DND-41 (cell line): ENCODE measurements at regions not wholly inside any gene's neighbourhood (a gene's known extent, or its start where the extent isn't known, plus 50 kb on each side); places are given as distances from the start of the nearest gene placed in this dataset.

Experiments
- ATAC-seq: fragments of 200-7000 bp; cut with Tn5 transposase; 3 replicates; pipeline ENCODE4 v1.9.1; 2021; ENCODE audit warnings: low read depth; ENCODE audit not compliant: insufficient read depth
- DNase-seq: peaks from one replicate; pipeline ENCODE4 v3.0.0-alpha.2; 2020
- H2AFZ ChIP-seq: 2 replicates; pipeline ENCODE4 v1.6.0; 2012; ENCODE audit warnings: low read depth, low read length
- H3K27ac ChIP-seq: 2 replicates; pipeline ENCODE4 v1.5.1; 2012; ENCODE audit warnings: low read length, inconsistent platforms
- H3K27me3 ChIP-seq: fragments of 200-600 bp; sonication (generic); 2 replicates; pipeline ENCODE4 v1.6.0; 2012; ENCODE audit warnings: low read length, mild to moderate bottlenecking, inconsistent platforms; ENCODE audit not compliant: insufficient read depth, poor library complexity
- H3K36me3 ChIP-seq: 2 replicates; pipeline ENCODE4 v1.5.1; 2012; ENCODE audit warnings: low read length, inconsistent platforms; ENCODE audit not compliant: insufficient read depth
- H3K4me1 ChIP-seq: 2 replicates; pipeline ENCODE4 v1.5.1; 2012; ENCODE audit warnings: mild to moderate bottlenecking, low read length; ENCODE audit not compliant: insufficient read depth
- H3K4me2 ChIP-seq: 2 replicates; pipeline ENCODE4 v1.6.0; 2012; ENCODE audit warnings: mild to moderate bottlenecking, moderate library complexity, low read length, inconsistent platforms; ENCODE audit not compliant: insufficient read depth
- H3K4me3 ChIP-seq, 2 experiments: fragments of 200-600 bp in 1 of 2; shearing (Covaris generic) in 1 of 2; 2 replicates each; pipeline ENCODE4 v1.5.1; 2012 to 2016; ENCODE audit warnings: inconsistent platforms in 2 of 2, low read length in 2 of 2, mild to moderate bottlenecking in 2 of 2, low read depth in 1 of 2, moderate library complexity in 1 of 2
- H3K79me2 ChIP-seq: 2 replicates; pipeline ENCODE4 v1.6.0; 2012; ENCODE audit warnings: low read length, inconsistent platforms; ENCODE audit not compliant: insufficient read depth
- H3K9ac ChIP-seq: 2 replicates; pipeline ENCODE4 v1.6.0; 2012; ENCODE audit warnings: low read depth, mild to moderate bottlenecking, inconsistent platforms, low read length, moderate library complexity
- H3K9me3 ChIP-seq: 2 replicates; pipeline ENCODE4 v1.5.1; 2012; ENCODE audit warnings: low read length, moderate library complexity, mild to moderate bottlenecking, inconsistent platforms; ENCODE audit not compliant: insufficient read depth, severe bottlenecking
- H4K20me1 ChIP-seq: 2 replicates; pipeline ENCODE4 v1.6.0; 2012; ENCODE audit warnings: low read length; ENCODE audit not compliant: insufficient read depth
- CTCF ChIP-seq: IDR thresholded peaks from 2 replicates; pipeline ENCODE4 v1.5.1; 2012; ENCODE audit warnings: borderline replicate concordance, low read length, moderate library complexity, mild to moderate bottlenecking; ENCODE audit not compliant: poor library complexity, severe bottlenecking; ENCODE audit errors: extremely low read depth
- EZH2 ChIP-seq: IDR thresholded peaks from 3 replicates; pipeline ENCODE4 v1.6.1; 2012; ENCODE audit warnings: borderline replicate concordance, low read depth, mild to moderate bottlenecking, moderate library complexity, low read length, inconsistent platforms; ENCODE audit not compliant: severe bottlenecking

DNA sequence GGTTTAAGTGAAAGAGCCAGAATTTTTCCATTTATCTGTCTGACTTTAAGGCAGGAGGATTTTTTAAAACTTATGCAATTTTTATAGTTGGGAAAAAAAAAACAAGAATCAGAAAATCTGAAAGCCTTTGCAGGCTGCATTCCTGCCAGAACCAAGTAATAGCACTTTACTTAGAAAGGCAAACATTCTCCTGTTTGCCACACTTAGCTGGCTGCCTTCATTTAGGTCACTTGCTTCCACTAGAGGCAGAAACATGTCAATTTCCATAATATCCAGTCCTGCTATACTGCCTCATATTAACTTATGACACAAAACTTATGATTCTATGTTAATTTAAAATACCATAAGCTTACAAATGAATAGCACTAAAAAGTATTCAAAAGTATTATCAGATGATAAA is 425.8 kb downstream of the FRK start:
- no peaks in the 10 kb centered on the region for H3K9me3 ChIP-seq
- H3K79me2 ChIP-seq, result no peaks in the 10 kb centered on the region
- DNase-seq (no peak), ATAC-seq (no peak)
- H4K20me1 ChIP-seq, result no peaks in the 10 kb centered on the region
- TF ChIP-seq EZH2, result no peak
- TF ChIP-seq CTCF, result no peak
- no peak overlapping the region for H3K27ac ChIP-seq
- no peaks in the 10 kb centered on the region for H3K36me3 ChIP-seq
- no peak overlapping the region for H3K9ac ChIP-seq
- H3K27me3 ChIP-seq, result no peaks in the 10 kb centered on the region
- H3K4me1 ChIP-seq, result no peaks in the 10 kb centered on the region
- no peak overlapping the region for H3K4me3 ChIP-seq
- H2AFZ ChIP-seq, result no peak overlapping the region
- H3K4me2 ChIP-seq, result no peak overlapping the region

GRCh38 chr6:115634131-115634530 is 426.6 kb downstream of the FRK start:
- no peak overlapping the region for H3K4me3 ChIP-seq
- H2AFZ ChIP-seq, result no peak overlapping the region
- no peaks in the 10 kb centered on the region for H3K36me3 ChIP-seq
- DNase-seq, result no peak
- H3K4me1 ChIP-seq, result no peaks in the 10 kb centered on the region
- no peaks in the 10 kb centered on the region for H3K79me2 ChIP-seq
- no peak for ATAC-seq
- no peak for TF ChIP-seq CTCF
- no peak for TF ChIP-seq EZH2
- H3K27ac ChIP-seq, result no peak overlapping the region
- no peak overlapping the region for H3K9ac ChIP-seq
- no peaks in the 10 kb centered on the region for H3K9me3 ChIP-seq
- H3K4me2 ChIP-seq, result no peak overlapping the region
- H3K27me3 ChIP-seq, result no peaks in the 10 kb centered on the region
- no peaks in the 10 kb centered on the region for H4K20me1 ChIP-seq

DNA sequence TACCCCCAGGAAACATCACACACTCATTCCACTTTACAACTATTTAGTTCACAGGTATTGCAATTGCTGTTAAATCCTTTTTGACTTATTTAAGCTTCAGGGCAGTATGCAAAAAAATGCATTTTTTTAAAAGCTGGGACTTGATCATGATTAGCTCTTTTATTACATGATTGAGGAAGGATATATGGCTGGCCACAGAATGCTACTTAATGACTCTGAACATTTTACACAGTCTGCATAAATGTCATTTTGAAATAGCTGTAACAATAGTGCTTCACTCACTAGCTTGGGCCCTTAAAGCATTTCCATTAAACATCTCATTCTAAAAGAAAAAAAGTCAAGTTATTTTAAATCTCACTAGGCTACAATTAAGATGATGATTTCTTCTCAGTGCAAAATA is 429.7 kb downstream of the FRK start:
- H3K9me3 ChIP-seq, result no peaks in the 10 kb centered on the region
- H3K4me1 ChIP-seq, result no peaks in the 10 kb centered on the region
- TF ChIP-seq EZH2, result no peak
- no peak for TF ChIP-seq CTCF
- no peaks in the 10 kb centered on the region for H3K36me3 ChIP-seq
- H3K27ac ChIP-seq, result no peak overlapping the region
- no peak for DNase-seq
- no peak overlapping the region for H2AFZ ChIP-seq
- no peaks in the 10 kb centered on the region for H4K20me1 ChIP-seq
- H3K79me2 ChIP-seq, result no peaks in the 10 kb centered on the region
- H3K9ac ChIP-seq, result no peak overlapping the region
- no peak for ATAC-seq
- no peak overlapping the region for H3K4me3 ChIP-seq
- no peak overlapping the region for H3K4me2 ChIP-seq
- H3K27me3 ChIP-seq, result no peaks in the 10 kb centered on the region

GRCh38 chr6:115630424-115631024 is 430.2 kb downstream of the FRK start:
- Histone ChIP-seq H3K4me2 (no peak overlapping the region), H3K4me1 (no peaks in the 10 kb centered on the region)

More at GRCh38 chr6:115630424-115631024, 430.2 kb downstream of the FRK start:
- Histone ChIP-seq H3K79me2 (no peaks in the 10 kb centered on the region), H4K20me1 (no peaks in the 10 kb centered on the region), H3K27me3 (no peaks in the 10 kb centered on the region), H3K36me3 (no peaks in the 10 kb centered on the region), H3K9me3 (no peaks in the 10 kb centered on the region), H2AFZ (no peak overlapping the region), H3K4me3 (no peak overlapping the region), H3K27ac (no peak overlapping the region), H3K9ac (no peak overlapping the region)
- DNase-seq (no peak), ATAC-seq (no peak)
- TF ChIP-seq EZH2 (no peak), CTCF (no peak)
